SK-N-SH (cell line): ENCODE measurements at regions not wholly inside any gene's neighbourhood (a gene's known extent, or its start where the extent isn't known, plus 50 kb on each side); places are given as distances from the start of the nearest gene placed in this dataset.

Experiments used
- CTCF ChIA-PET: fragments of 300-600, 350-600 bp; formaldehyde crosslinking; extraction: SDS; loops from one replicate; lab custom pipeline; 2021; lab: Yijun Ruan, JAX
- POLR2A ChIA-PET: fragments of 350-600 bp; sonication (Branson Sonifier 250); formaldehyde crosslinking; extraction: SDS; loops from one replicate; lab custom pipeline; 2020; ENCODE audit warnings: antibody characterized with exemption, inconsistent platforms; lab: Yijun Ruan, JAX
- DNase-seq: peaks from one replicate; pipeline ENCODE4 v3.0.0; 2012
- H2AFZ ChIP-seq: fragments of 200-600 bp; sonication (generic); 2 replicates; pipeline ENCODE4 v1.8.1; 2016; ENCODE audit warnings: antibody characterized with exemption, mild to moderate bottlenecking, low read depth
- H3F3A ChIP-seq: fragments of 200-600 bp; sonication (generic); replicated peaks from 2 replicates; pipeline ENCODE3; 2016; ENCODE audit warnings: antibody characterized with exemption, mild to moderate bottlenecking; ENCODE audit not compliant: insufficient read depth
- H3K27ac ChIP-seq, 2 experiments: fragments of 200-500 bp in 1 of 2; fragments of 200-600 bp in 1 of 2; sonication (Bioruptor generic) in 1 of 2; sonication (generic), shearing (Covaris generic) in 1 of 2; 2 replicates each; pipeline versions ENCODE4 v1.5.1 to v1.6.1; 2014 to 2016; ENCODE audit warnings: low read depth in 2 of 2, inconsistent platforms in 1 of 2, low read length in 1 of 2, mild to moderate bottlenecking in 1 of 2, mixed read lengths in 1 of 2
- H3K27me3 ChIP-seq: fragments of 200-600 bp; sonication (generic), shearing (Covaris generic); 2 replicates; pipeline ENCODE4 v1.6.1; 2016; ENCODE audit warnings: mixed run types; ENCODE audit not compliant: insufficient read depth
- H3K36me3 ChIP-seq, 2 experiments: fragments of 200-500 bp in 1 of 2; fragments of 200-600 bp in 1 of 2; sonication (Bioruptor generic) in 1 of 2; sonication (generic) in 1 of 2; replicated peaks in 1 of 2; 2 replicates each; pipeline versions ENCODE3 to v1.5.1; 2014 to 2016; ENCODE audit warnings: low read length in 1 of 2, mild to moderate bottlenecking in 1 of 2; ENCODE audit not compliant: insufficient read depth in 2 of 2, control insufficient read depth in 1 of 2
- H3K4me1 ChIP-seq, 2 experiments: fragments of 200-500 bp in 1 of 2; fragments of 200-600 bp in 1 of 2; sonication (Bioruptor generic) in 1 of 2; sonication (generic), shearing (Covaris generic) in 1 of 2; 2 replicates each; pipeline versions ENCODE4 v1.5.1 to v1.6.1; 2014 to 2016; ENCODE audit warnings: low read depth in 1 of 2, low read length in 1 of 2, mixed run types in 1 of 2; ENCODE audit not compliant: insufficient read depth in 2 of 2, control insufficient read depth in 1 of 2
- H3K4me2 ChIP-seq: fragments of 200-600 bp; sonication (generic), shearing (Covaris generic); 2 replicates; pipeline ENCODE4 v1.6.1; 2017; ENCODE audit warnings: mixed run types
- H3K4me3 ChIP-seq, 2 experiments: fragments of 200-500 bp in 1 of 2; fragments of 200-600 bp in 1 of 2; sonication (Bioruptor generic) in 1 of 2; sonication (generic), shearing (Covaris generic) in 1 of 2; 2 replicates each; pipeline versions ENCODE4 v1.5.1 to v1.8.1; 2014 to 2016; ENCODE audit warnings: low read depth in 2 of 2, inconsistent platforms in 1 of 2, low read length in 1 of 2, mild to moderate bottlenecking in 1 of 2, mixed read lengths in 1 of 2, moderate library complexity in 1 of 2
- H3K79me2 ChIP-seq: fragments of 200-600 bp; sonication (generic); 2 replicates; pipeline ENCODE4 v1.8.1; 2017; ENCODE audit warnings: mild to moderate bottlenecking; ENCODE audit not compliant: insufficient read depth
- H3K9ac ChIP-seq: fragments of 200-600 bp; sonication (generic); 2 replicates; pipeline ENCODE4 v1.6.1; 2017; ENCODE audit warnings: mixed run types
- H3K9me2 ChIP-seq: fragments of 200-600 bp; sonication (generic); 2 replicates; pipeline ENCODE4 v1.6.1; 2017; ENCODE audit warnings: mixed run types
- H3K9me3 ChIP-seq: fragments of 200-600 bp; sonication (generic); 2 replicates; pipeline ENCODE4 v1.6.1; 2017; ENCODE audit warnings: mixed run types, mild to moderate bottlenecking, moderate library complexity
- H4K20me1 ChIP-seq: fragments of 200-600 bp; sonication (generic); 2 replicates; pipeline ENCODE4 v1.6.1; 2017; ENCODE audit warnings: mild to moderate bottlenecking, mixed run types; ENCODE audit not compliant: insufficient read depth
- CHD2 ChIP-seq: fragments of 150-350 bp; IDR thresholded peaks from 2 replicates; pipeline ENCODE4 v1.6.1; 2018; ENCODE audit warnings: low read length; ENCODE audit not compliant: partially characterized antibody
- ELF1 ChIP-seq: IDR thresholded peaks from 2 replicates; pipeline ENCODE4 v1.4.0; 2012
- EP300 ChIP-seq, 2 experiments: IDR thresholded peaks; 2 replicates each; pipeline versions ENCODE4 v1.4.0 to v1.6.1; 2012; ENCODE audit warnings: borderline replicate concordance in 1 of 2, low read depth in 1 of 2, low read length in 1 of 2
- EZH2phosphoT487 ChIP-seq: fragments of 200-600 bp; sonication (generic); IDR thresholded peaks from 2 replicates; pipeline ENCODE4 v1.6.1; 2017; ENCODE audit warnings: low read depth, mixed run types, mild to moderate bottlenecking, antibody characterized with exemption, moderate library complexity, borderline replicate concordance
- FOSL2 ChIP-seq: IDR thresholded peaks from 2 replicates; pipeline ENCODE4 v1.4.0; 2012; ENCODE audit warnings: low read depth, mild to moderate bottlenecking, moderate library complexity, borderline replicate concordance
- FOXM1 ChIP-seq: IDR thresholded peaks from 2 replicates; pipeline ENCODE4 v1.4.0; 2012; ENCODE audit warnings: low read depth, mild to moderate bottlenecking
- GABPA ChIP-seq: IDR thresholded peaks from 2 replicates; pipeline ENCODE4 v1.4.0; 2012; ENCODE audit warnings: low read depth, mild to moderate bottlenecking
- GATA2 ChIP-seq: sonication (generic); formaldehyde crosslinking; IDR thresholded peaks from 2 replicates; pipeline ENCODE4 v1.5.0; 2020; ENCODE audit warnings: mild to moderate bottlenecking, missing genetic modification reagents
- JUND ChIP-seq: IDR thresholded peaks from 2 replicates; pipeline ENCODE4 v1.4.0; 2012
- NFIC ChIP-seq: IDR thresholded peaks from 2 replicates; pipeline ENCODE4 v1.4.0; 2012; ENCODE audit warnings: borderline replicate concordance
- POLR2AphosphoS5 ChIP-seq: IDR thresholded peaks from 2 replicates; pipeline ENCODE4 v1.6.1; 2012; ENCODE audit warnings: low read depth, low read length
- RXRA ChIP-seq: IDR thresholded peaks from 2 replicates; pipeline ENCODE4 v1.4.0; 2012; ENCODE audit warnings: low read depth, mild to moderate bottlenecking, borderline replicate concordance
- SMC3 ChIP-seq: IDR thresholded peaks from 2 replicates; pipeline ENCODE4 v1.6.1; 2012; ENCODE audit warnings: low read depth, low read length, improper control_type of control experiment
- TCF12 ChIP-seq: IDR thresholded peaks from 2 replicates; pipeline ENCODE4 v1.4.0; 2012
- YY1 ChIP-seq: IDR thresholded peaks from 2 replicates; pipeline ENCODE4 v1.4.0; 2012; ENCODE audit warnings: low read depth, mild to moderate bottlenecking
- WGBS: methylation state at CpG from one replicate; pipeline ENCODE4 v1.1.6; 2017; ENCODE audit warnings: low lambda C conversion rate; 5-methylcytosine and 5-hydroxymethylcytosine counted together
- TF ChIP-seq, protein P1 (sequence below): IDR thresholded peaks from 2 replicates; pipeline ENCODE4; 2012
- TF ChIP-seq, protein P2 (sequence below): IDR thresholded peaks from 2 replicates; pipeline ENCODE4 v1.4.0; 2012; ENCODE audit warnings: low read depth, borderline replicate concordance

DNA sequence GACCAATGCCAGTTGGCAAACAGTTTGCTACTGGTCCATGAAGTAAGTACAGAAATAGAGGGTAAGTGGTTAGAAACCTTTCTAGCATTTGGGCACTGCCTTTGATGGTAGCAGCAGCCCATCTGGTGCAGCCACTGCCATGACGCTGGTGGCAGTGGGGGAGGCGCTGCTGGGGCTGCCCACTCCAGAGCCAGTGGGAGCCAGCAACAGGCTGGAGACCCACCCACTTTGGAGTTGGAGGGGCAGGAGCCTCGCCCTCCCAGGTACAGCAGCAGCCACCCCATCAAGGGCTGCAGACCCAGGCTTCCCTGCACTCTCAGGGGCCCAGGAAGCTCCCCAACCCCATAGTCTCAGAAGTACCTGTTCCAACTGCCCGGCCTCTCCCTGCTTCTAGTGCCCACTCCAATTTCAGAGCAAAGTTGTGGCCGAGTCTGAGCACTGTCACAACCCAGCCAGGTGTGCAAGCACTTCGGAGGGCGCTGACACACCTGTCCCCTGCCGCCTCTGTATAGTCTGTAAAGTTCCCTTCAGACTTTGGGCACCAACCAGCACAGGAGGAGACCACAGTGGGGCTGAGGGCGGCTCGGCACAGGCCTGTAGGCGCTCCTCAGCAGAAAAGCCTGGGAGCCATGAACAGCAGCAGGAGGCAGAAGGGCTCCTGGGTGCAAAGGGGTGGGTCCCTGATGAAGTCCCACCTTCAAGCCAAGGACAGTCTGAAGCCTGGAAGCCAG, 125.6 kb upstream of the CCDC150 start:
- ChIA-PET CTCF (no interaction called here), POLR2A (no interaction called here)
- no peaks in the 10 kb centered on the region for H3K9me2 ChIP-seq
- no peak overlapping the region for H3K9ac ChIP-seq
- no peaks in the 10 kb centered on the region for H3F3A ChIP-seq
- DNase-seq, result no peak
- peaks cover 0 to 14% of the 10 kb centered on the region in 2 experiments; a peak in 2 of 4 replicates for H3K4me1 ChIP-seq
- no peak overlapping the region for H3K4me3 ChIP-seq
- H3K27ac ChIP-seq, result no peak overlapping the region
- H3K4me2 ChIP-seq, result no peak overlapping the region
- no peak overlapping the region for H2AFZ ChIP-seq
- no peaks in the 10 kb centered on the region for H3K36me3 ChIP-seq
- no peaks in the 10 kb centered on the region for H4K20me1 ChIP-seq
- no peaks in the 10 kb centered on the region for H3K79me2 ChIP-seq
- H3K27me3 ChIP-seq, result no peaks in the 10 kb centered on the region
- H3K9me3 ChIP-seq, result no peaks in the 10 kb centered on the region
- no peak for TF ChIP-seq RXRA
- TF ChIP-seq POLR2AphosphoS5, result no peak
- TF ChIP-seq YY1, result no peak
- TF ChIP-seq GABPA, result no peak
- TF ChIP-seq, protein P1, sequence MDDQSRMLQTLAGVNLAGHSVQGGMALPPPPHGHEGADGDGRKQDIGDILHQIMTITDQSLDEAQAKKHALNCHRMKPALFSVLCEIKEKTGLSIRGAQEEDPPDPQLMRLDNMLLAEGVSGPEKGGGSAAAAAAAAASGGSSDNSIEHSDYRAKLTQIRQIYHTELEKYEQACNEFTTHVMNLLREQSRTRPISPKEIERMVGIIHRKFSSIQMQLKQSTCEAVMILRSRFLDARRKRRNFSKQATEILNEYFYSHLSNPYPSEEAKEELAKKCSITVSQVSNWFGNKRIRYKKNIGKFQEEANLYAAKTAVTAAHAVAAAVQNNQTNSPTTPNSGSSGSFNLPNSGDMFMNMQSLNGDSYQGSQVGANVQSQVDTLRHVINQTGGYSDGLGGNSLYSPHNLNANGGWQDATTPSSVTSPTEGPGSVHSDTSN, result no peak
- TF ChIP-seq JUND, result no peak
- TF ChIP-seq EP300 (IDR thresholded peaks at IDR 0.05; ENCODE audit: borderline replicate concordance in 1 of 2, low read depth in 1 of 2, low read length in 1 of 2), result no peak
- no peak for TF ChIP-seq GATA2
- TF ChIP-seq TCF12, result no peak
- no peak for TF ChIP-seq FOXM1
- TF ChIP-seq CHD2, result no peak
- TF ChIP-seq FOSL2, result no peak
- TF ChIP-seq, protein P2, sequence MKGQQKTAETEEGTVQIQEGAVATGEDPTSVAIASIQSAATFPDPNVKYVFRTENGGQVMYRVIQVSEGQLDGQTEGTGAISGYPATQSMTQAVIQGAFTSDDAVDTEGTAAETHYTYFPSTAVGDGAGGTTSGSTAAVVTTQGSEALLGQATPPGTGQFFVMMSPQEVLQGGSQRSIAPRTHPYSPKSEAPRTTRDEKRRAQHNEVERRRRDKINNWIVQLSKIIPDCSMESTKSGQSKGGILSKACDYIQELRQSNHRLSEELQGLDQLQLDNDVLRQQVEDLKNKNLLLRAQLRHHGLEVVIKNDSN, result no peak
- no peak for TF ChIP-seq ELF1
- TF ChIP-seq, all 33 proteins: peak for 0
- 95% methylated on average over 7 of the region's 11 CpGs for WGBS

DNA sequence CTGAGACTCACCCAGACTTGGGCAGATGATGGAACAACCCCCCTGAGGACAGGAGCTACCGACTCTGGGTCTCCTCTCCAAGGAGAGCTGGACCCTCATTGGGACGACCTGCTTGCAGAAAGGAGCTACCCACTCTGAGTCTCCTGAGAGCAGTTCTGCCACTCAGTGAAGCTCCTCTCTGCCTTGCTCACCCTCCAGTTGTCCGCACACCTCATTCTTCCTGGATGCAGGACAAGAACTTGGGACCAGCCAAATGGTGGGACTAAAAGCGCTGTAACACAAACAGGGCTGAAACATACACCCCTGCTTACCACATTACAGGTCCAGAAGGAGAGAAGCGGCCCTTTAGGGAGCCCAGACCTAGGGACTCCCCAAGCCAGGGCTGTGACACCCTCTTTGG, 124.9 kb upstream of the CCDC150 start:
- Histone ChIP-seq H3K9ac (no peak overlapping the region), H3K27me3 (no peaks in the 10 kb centered on the region), H3K4me1 (peaks cover 0 to 14% of the 10 kb centered on the region in 2 experiments; a peak in 2 of 4 replicates), H3K9me3 (no peaks in the 10 kb centered on the region), H3K4me3 (no peak overlapping the region), H3K4me2 (no peak overlapping the region), H3K9me2 (no peaks in the 10 kb centered on the region), H2AFZ (no peak overlapping the region), H3K36me3 (no peaks in the 10 kb centered on the region), H4K20me1 (no peaks in the 10 kb centered on the region), H3K79me2 (no peaks in the 10 kb centered on the region), H3F3A (no peaks in the 10 kb centered on the region), H3K27ac (no peak overlapping the region)
- POLR2A ChIA-PET, result no interaction called here
- CTCF ChIA-PET, result no interaction called here
- no peak for TF ChIP-seq SMC3
- no peak for TF ChIP-seq NFIC
- no peak for TF ChIP-seq EZH2phosphoT487
- DNase-seq, result no peak
- WGBS, result 70% methylated on average over 2 of the region's 5 CpGs
